SK-N-SH (cell line): ENCODE measurements at regions not wholly inside any gene's neighbourhood (a gene's known extent, or its start where the extent isn't known, plus 50 kb on each side); places are given as distances from the start of the nearest gene placed in this dataset.

Experiments used
- CTCF ChIA-PET: fragments of 300-600, 350-600 bp; formaldehyde crosslinking; extraction: SDS; loops from one replicate; lab custom pipeline; 2021; lab: Yijun Ruan, JAX
- POLR2A ChIA-PET: fragments of 350-600 bp; sonication (Branson Sonifier 250); formaldehyde crosslinking; extraction: SDS; loops from one replicate; lab custom pipeline; 2020; ENCODE audit warnings: antibody characterized with exemption, inconsistent platforms; lab: Yijun Ruan, JAX
- DNase-seq: peaks from one replicate; pipeline ENCODE4 v3.0.0; 2012
- H2AFZ ChIP-seq: fragments of 200-600 bp; sonication (generic); 2 replicates; pipeline ENCODE4 v1.8.1; 2016; ENCODE audit warnings: antibody characterized with exemption, mild to moderate bottlenecking, low read depth
- H3F3A ChIP-seq: fragments of 200-600 bp; sonication (generic); replicated peaks from 2 replicates; pipeline ENCODE3; 2016; ENCODE audit warnings: antibody characterized with exemption, mild to moderate bottlenecking; ENCODE audit not compliant: insufficient read depth
- H3K27ac ChIP-seq, 2 experiments: fragments of 200-500 bp in 1 of 2; fragments of 200-600 bp in 1 of 2; sonication (Bioruptor generic) in 1 of 2; sonication (generic), shearing (Covaris generic) in 1 of 2; 2 replicates each; pipeline versions ENCODE4 v1.5.1 to v1.6.1; 2014 to 2016; ENCODE audit warnings: low read depth in 2 of 2, inconsistent platforms in 1 of 2, low read length in 1 of 2, mild to moderate bottlenecking in 1 of 2, mixed read lengths in 1 of 2
- H3K27me3 ChIP-seq: fragments of 200-600 bp; sonication (generic), shearing (Covaris generic); 2 replicates; pipeline ENCODE4 v1.6.1; 2016; ENCODE audit warnings: mixed run types; ENCODE audit not compliant: insufficient read depth
- H3K36me3 ChIP-seq, 2 experiments: fragments of 200-500 bp in 1 of 2; fragments of 200-600 bp in 1 of 2; sonication (Bioruptor generic) in 1 of 2; sonication (generic) in 1 of 2; replicated peaks in 1 of 2; 2 replicates each; pipeline versions ENCODE3 to v1.5.1; 2014 to 2016; ENCODE audit warnings: low read length in 1 of 2, mild to moderate bottlenecking in 1 of 2; ENCODE audit not compliant: insufficient read depth in 2 of 2, control insufficient read depth in 1 of 2
- H3K4me1 ChIP-seq, 2 experiments: fragments of 200-500 bp in 1 of 2; fragments of 200-600 bp in 1 of 2; sonication (Bioruptor generic) in 1 of 2; sonication (generic), shearing (Covaris generic) in 1 of 2; 2 replicates each; pipeline versions ENCODE4 v1.5.1 to v1.6.1; 2014 to 2016; ENCODE audit warnings: low read depth in 1 of 2, low read length in 1 of 2, mixed run types in 1 of 2; ENCODE audit not compliant: insufficient read depth in 2 of 2, control insufficient read depth in 1 of 2
- H3K4me2 ChIP-seq: fragments of 200-600 bp; sonication (generic), shearing (Covaris generic); 2 replicates; pipeline ENCODE4 v1.6.1; 2017; ENCODE audit warnings: mixed run types
- H3K4me3 ChIP-seq, 2 experiments: fragments of 200-500 bp in 1 of 2; fragments of 200-600 bp in 1 of 2; sonication (Bioruptor generic) in 1 of 2; sonication (generic), shearing (Covaris generic) in 1 of 2; 2 replicates each; pipeline versions ENCODE4 v1.5.1 to v1.8.1; 2014 to 2016; ENCODE audit warnings: low read depth in 2 of 2, inconsistent platforms in 1 of 2, low read length in 1 of 2, mild to moderate bottlenecking in 1 of 2, mixed read lengths in 1 of 2, moderate library complexity in 1 of 2
- H3K79me2 ChIP-seq: fragments of 200-600 bp; sonication (generic); 2 replicates; pipeline ENCODE4 v1.8.1; 2017; ENCODE audit warnings: mild to moderate bottlenecking; ENCODE audit not compliant: insufficient read depth
- H3K9ac ChIP-seq: fragments of 200-600 bp; sonication (generic); 2 replicates; pipeline ENCODE4 v1.6.1; 2017; ENCODE audit warnings: mixed run types
- H3K9me2 ChIP-seq: fragments of 200-600 bp; sonication (generic); 2 replicates; pipeline ENCODE4 v1.6.1; 2017; ENCODE audit warnings: mixed run types
- H3K9me3 ChIP-seq: fragments of 200-600 bp; sonication (generic); 2 replicates; pipeline ENCODE4 v1.6.1; 2017; ENCODE audit warnings: mixed run types, mild to moderate bottlenecking, moderate library complexity
- H4K20me1 ChIP-seq: fragments of 200-600 bp; sonication (generic); 2 replicates; pipeline ENCODE4 v1.6.1; 2017; ENCODE audit warnings: mild to moderate bottlenecking, mixed run types; ENCODE audit not compliant: insufficient read depth
- CHD2 ChIP-seq: fragments of 150-350 bp; IDR thresholded peaks from 2 replicates; pipeline ENCODE4 v1.6.1; 2018; ENCODE audit warnings: low read length; ENCODE audit not compliant: partially characterized antibody
- ELF1 ChIP-seq: IDR thresholded peaks from 2 replicates; pipeline ENCODE4 v1.4.0; 2012
- EZH2phosphoT487 ChIP-seq: fragments of 200-600 bp; sonication (generic); IDR thresholded peaks from 2 replicates; pipeline ENCODE4 v1.6.1; 2017; ENCODE audit warnings: low read depth, mixed run types, mild to moderate bottlenecking, antibody characterized with exemption, moderate library complexity, borderline replicate concordance
- FOSL2 ChIP-seq: IDR thresholded peaks from 2 replicates; pipeline ENCODE4 v1.4.0; 2012; ENCODE audit warnings: low read depth, mild to moderate bottlenecking, moderate library complexity, borderline replicate concordance
- GATA2 ChIP-seq: sonication (generic); formaldehyde crosslinking; IDR thresholded peaks from 2 replicates; pipeline ENCODE4 v1.5.0; 2020; ENCODE audit warnings: mild to moderate bottlenecking, missing genetic modification reagents
- NFIC ChIP-seq: IDR thresholded peaks from 2 replicates; pipeline ENCODE4 v1.4.0; 2012; ENCODE audit warnings: borderline replicate concordance
- POLR2AphosphoS5 ChIP-seq: IDR thresholded peaks from 2 replicates; pipeline ENCODE4 v1.6.1; 2012; ENCODE audit warnings: low read depth, low read length
- RFX5 ChIP-seq: IDR thresholded peaks from 2 replicates; pipeline ENCODE4 v1.6.1; 2012; ENCODE audit warnings: mild to moderate bottlenecking, improper control_type of control experiment, low read length
- RXRA ChIP-seq: IDR thresholded peaks from 2 replicates; pipeline ENCODE4 v1.4.0; 2012; ENCODE audit warnings: low read depth, mild to moderate bottlenecking, borderline replicate concordance
- SMC3 ChIP-seq: IDR thresholded peaks from 2 replicates; pipeline ENCODE4 v1.6.1; 2012; ENCODE audit warnings: low read depth, low read length, improper control_type of control experiment
- TAF1 ChIP-seq: IDR thresholded peaks from 2 replicates; pipeline ENCODE4 v1.6.1; 2012; ENCODE audit warnings: low read depth, mild to moderate bottlenecking, low read length, moderate library complexity, borderline replicate concordance
- YY1 ChIP-seq: IDR thresholded peaks from 2 replicates; pipeline ENCODE4 v1.4.0; 2012; ENCODE audit warnings: low read depth, mild to moderate bottlenecking
- WGBS: methylation state at CpG from one replicate; pipeline ENCODE4 v1.1.6; 2017; ENCODE audit warnings: low lambda C conversion rate; 5-methylcytosine and 5-hydroxymethylcytosine counted together
- TF ChIP-seq, protein P1 (sequence below): fragments of 150-350 bp; IDR thresholded peaks from 2 replicates; pipeline ENCODE4 v1.6.1; 2016; ENCODE audit warnings: mild to moderate bottlenecking, low read depth, low read length
- TF ChIP-seq, protein P2 (sequence below): IDR thresholded peaks from 2 replicates; pipeline ENCODE4 v1.4.0; 2012; ENCODE audit warnings: low read depth, borderline replicate concordance
- TF ChIP-seq, protein P3 (sequence below): IDR thresholded peaks from 2 replicates; pipeline ENCODE4 v1.6.1; 2012; ENCODE audit warnings: mild to moderate bottlenecking, low read depth, low read length, moderate library complexity
- TF ChIP-seq, protein P4 (sequence below): fragments of 200-600 bp; sonication (generic); IDR thresholded peaks from 2 replicates; pipeline ENCODE4 v1.6.1; 2017; ENCODE audit warnings: antibody characterized with exemption, mild to moderate bottlenecking, moderate library complexity
- TF ChIP-seq, protein P5 (sequence below): IDR thresholded peaks from 2 replicates; pipeline ENCODE4 v1.4.0; 2012; ENCODE audit warnings: low read depth, borderline replicate concordance

DNA sequence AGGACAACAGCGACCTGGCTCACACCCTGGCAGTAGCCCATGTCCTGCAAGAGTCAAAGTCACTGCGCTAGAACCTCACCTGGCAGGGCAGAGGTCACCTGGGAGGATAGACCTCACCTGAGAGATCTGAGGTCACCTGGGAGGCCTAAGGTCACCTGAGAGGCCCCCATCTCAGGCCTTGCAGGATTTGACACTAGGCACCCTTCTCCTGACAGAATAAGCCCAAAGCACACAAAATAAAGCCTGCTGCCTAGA is 75.2 kb upstream of the SPTLC1 start:
- DNase-seq, result no peak
- POLR2A ChIA-PET, result no interaction called here
- Histone ChIP-seq H3K79me2 (no peaks in the 10 kb centered on the region), H3K9me3 (no peaks in the 10 kb centered on the region), H3K4me2 (no peak overlapping the region), H3K36me3 (no peaks in the 10 kb centered on the region), H3K9me2 (no peaks in the 10 kb centered on the region), H3K4me1 (no peaks in the 10 kb centered on the region; a peak in 1 of 4 replicates), H2AFZ (no peak overlapping the region), H3F3A (no peaks in the 10 kb centered on the region), H3K9ac (no peak overlapping the region), H3K27me3 (no peaks in the 10 kb centered on the region), H4K20me1 (no peaks in the 10 kb centered on the region), H3K27ac (no peak overlapping the region), H3K4me3 (no peak overlapping the region)
- TF ChIP-seq FOSL2 (no peak), RXRA (no peak), TAF1 (no peak), YY1 (no peak), GATA2 (CRISPR knock-in tag) (no peak), RFX5 (no peak), EZH2phosphoT487 (no peak), NFIC (no peak), CHD2 (no peak), POLR2AphosphoS5 (no peak), SMC3 (no peak), ELF1 (no peak)
- TF ChIP-seq, protein P1, sequence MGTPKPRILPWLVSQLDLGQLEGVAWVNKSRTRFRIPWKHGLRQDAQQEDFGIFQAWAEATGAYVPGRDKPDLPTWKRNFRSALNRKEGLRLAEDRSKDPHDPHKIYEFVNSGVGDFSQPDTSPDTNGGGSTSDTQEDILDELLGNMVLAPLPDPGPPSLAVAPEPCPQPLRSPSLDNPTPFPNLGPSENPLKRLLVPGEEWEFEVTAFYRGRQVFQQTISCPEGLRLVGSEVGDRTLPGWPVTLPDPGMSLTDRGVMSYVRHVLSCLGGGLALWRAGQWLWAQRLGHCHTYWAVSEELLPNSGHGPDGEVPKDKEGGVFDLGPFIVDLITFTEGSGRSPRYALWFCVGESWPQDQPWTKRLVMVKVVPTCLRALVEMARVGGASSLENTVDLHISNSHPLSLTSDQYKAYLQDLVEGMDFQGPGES, result no peak
- TF ChIP-seq, protein P2, sequence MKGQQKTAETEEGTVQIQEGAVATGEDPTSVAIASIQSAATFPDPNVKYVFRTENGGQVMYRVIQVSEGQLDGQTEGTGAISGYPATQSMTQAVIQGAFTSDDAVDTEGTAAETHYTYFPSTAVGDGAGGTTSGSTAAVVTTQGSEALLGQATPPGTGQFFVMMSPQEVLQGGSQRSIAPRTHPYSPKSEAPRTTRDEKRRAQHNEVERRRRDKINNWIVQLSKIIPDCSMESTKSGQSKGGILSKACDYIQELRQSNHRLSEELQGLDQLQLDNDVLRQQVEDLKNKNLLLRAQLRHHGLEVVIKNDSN, result no peak
- TF ChIP-seq, protein P3, sequence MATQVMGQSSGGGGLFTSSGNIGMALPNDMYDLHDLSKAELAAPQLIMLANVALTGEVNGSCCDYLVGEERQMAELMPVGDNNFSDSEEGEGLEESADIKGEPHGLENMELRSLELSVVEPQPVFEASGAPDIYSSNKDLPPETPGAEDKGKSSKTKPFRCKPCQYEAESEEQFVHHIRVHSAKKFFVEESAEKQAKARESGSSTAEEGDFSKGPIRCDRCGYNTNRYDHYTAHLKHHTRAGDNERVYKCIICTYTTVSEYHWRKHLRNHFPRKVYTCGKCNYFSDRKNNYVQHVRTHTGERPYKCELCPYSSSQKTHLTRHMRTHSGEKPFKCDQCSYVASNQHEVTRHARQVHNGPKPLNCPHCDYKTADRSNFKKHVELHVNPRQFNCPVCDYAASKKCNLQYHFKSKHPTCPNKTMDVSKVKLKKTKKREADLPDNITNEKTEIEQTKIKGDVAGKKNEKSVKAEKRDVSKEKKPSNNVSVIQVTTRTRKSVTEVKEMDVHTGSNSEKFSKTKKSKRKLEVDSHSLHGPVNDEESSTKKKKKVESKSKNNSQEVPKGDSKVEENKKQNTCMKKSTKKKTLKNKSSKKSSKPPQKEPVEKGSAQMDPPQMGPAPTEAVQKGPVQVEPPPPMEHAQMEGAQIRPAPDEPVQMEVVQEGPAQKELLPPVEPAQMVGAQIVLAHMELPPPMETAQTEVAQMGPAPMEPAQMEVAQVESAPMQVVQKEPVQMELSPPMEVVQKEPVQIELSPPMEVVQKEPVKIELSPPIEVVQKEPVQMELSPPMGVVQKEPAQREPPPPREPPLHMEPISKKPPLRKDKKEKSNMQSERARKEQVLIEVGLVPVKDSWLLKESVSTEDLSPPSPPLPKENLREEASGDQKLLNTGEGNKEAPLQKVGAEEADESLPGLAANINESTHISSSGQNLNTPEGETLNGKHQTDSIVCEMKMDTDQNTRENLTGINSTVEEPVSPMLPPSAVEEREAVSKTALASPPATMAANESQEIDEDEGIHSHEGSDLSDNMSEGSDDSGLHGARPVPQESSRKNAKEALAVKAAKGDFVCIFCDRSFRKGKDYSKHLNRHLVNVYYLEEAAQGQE, result no peak
- TF ChIP-seq, protein P4, sequence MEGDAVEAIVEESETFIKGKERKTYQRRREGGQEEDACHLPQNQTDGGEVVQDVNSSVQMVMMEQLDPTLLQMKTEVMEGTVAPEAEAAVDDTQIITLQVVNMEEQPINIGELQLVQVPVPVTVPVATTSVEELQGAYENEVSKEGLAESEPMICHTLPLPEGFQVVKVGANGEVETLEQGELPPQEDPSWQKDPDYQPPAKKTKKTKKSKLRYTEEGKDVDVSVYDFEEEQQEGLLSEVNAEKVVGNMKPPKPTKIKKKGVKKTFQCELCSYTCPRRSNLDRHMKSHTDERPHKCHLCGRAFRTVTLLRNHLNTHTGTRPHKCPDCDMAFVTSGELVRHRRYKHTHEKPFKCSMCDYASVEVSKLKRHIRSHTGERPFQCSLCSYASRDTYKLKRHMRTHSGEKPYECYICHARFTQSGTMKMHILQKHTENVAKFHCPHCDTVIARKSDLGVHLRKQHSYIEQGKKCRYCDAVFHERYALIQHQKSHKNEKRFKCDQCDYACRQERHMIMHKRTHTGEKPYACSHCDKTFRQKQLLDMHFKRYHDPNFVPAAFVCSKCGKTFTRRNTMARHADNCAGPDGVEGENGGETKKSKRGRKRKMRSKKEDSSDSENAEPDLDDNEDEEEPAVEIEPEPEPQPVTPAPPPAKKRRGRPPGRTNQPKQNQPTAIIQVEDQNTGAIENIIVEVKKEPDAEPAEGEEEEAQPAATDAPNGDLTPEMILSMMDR, result no peak
- TF ChIP-seq, protein P5, sequence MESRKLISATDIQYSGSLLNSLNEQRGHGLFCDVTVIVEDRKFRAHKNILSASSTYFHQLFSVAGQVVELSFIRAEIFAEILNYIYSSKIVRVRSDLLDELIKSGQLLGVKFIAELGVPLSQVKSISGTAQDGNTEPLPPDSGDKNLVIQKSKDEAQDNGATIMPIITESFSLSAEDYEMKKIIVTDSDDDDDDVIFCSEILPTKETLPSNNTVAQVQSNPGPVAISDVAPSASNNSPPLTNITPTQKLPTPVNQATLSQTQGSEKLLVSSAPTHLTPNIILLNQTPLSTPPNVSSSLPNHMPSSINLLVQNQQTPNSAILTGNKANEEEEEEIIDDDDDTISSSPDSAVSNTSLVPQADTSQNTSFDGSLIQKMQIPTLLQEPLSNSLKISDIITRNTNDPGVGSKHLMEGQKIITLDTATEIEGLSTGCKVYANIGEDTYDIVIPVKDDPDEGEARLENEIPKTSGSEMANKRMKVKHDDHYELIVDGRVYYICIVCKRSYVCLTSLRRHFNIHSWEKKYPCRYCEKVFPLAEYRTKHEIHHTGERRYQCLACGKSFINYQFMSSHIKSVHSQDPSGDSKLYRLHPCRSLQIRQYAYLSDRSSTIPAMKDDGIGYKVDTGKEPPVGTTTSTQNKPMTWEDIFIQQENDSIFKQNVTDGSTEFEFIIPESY, result no peak
- CTCF ChIA-PET, result interaction anchor here (1.6 to 1.7 kb wide), 2 partner anchors 50 to 52 kb away, joined by 5 to 8 read pairs; no protein-coding TSS in a partner anchor
- WGBS, result 100% methylated on average over 1 of the region's 2 CpGs
